Femur (tissue), 1 donor: ENCODE measurements at regions not wholly inside any gene's neighbourhood (a gene's known extent, or its start where the extent isn't known, plus 50 kb on each side); places are given as distances from the start of the nearest gene placed in this dataset.

Experiments
- DNase-seq: peaks from one replicate; pipeline ENCODE4 v3.0.0-alpha.2; 2017

DNA sequence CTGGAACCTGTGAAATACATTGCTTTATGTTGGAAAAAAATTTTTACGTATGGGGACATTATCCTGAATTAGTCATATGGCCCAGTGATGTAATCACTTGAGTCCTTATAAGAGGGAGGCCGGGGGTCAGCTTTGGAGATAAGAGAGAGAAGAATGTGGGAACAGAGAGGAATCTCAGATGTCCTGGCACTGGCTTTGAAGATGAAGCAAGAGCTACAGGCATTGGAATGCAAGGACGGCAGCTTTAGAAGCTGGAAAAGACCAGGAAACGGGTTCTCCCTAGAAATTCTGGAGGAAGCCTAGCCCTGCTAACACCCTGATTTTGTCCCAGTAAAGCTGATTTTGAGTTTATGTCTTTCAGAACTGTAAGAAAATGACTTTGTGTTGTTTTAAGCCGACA is 1129.9 kb upstream of the GYPC start:
- no peak for DNase-seq

DNA sequence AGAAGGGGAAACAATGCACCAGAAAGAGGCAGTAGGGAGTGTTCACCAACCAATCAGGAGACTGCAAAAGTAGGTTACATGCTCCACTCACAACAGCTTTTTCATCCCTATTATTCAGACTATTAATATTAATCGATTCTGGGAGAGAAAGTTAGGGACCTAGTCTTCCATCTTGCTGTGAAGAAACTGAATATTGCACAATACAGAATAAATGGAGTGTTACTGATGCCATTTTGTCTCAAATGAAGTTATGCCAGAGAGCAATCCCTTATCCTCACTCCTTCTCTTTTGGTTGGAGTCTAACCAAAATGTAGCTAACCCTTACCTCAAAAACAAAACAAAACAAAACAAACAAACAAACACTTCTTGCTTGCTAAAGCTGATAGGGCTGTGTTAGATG is 1120.9 kb upstream of the GYPC start:
- no peak for DNase-seq

DNA sequence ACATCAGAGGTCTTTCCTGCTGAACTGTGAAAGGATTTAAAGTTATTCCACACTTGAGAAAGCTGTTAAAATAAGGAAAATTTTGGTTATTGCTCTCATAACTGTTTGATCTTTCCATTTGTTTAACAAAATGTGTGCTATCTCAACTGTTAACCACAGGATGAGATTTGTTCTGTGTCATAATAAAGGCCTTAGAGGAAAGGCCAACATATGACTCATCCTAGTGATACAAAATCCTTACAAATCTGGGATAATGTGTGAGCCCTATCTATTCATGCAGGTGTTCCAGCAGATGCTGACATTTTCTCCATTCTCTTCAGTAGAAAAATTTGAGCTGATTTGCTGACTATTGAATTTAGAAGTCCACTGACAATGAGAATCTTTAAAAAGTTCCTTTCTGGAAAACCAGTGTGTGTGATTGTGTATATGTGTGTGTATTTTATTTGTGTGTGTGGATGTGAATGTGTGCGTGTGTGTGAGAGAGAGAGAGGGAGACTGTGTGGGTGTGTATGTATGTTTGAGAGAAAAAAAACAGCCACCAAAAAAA is 1111.9 kb upstream of the GYPC start:
- DNase-seq: no peak

GRCh38 chr2:125553768-125554167 is 1102.2 kb upstream of the GYPC start:
- no peak for DNase-seq

- no peak for DNase-seq
Observed at GRCh38 chr2:125554956-125555355, 1101.0 kb upstream of the GYPC start.

- DNase-seq: no peak
Observed at GRCh38 chr2:125559186-125559585, 1096.8 kb upstream of the GYPC start.

DNA sequence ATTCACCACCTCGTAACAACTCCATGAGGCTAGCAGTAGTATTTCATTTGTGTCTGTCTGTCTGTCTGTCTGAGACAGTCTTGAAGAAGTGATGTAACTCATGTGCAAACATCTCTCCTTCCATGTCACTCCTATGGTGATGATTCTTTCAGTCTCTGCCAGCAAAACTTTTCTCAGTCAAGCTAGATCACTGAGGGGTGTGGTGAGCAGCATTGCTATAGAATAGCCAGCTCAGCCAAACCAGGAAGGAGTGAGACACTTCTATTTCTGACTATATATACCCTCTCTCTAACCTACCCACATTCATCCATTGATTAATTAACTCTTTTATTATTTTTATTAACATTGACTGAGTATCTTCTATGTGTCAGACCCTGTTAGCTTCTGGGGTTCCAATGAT is 1095.1 kb upstream of the GYPC start:
- no peak for DNase-seq

GRCh38 chr2:125561302-125561701 is 1094.7 kb upstream of the GYPC start:
- no peak for DNase-seq

- DNase-seq: no peak
Observed at GRCh38 chr2:125562924-125563323, 1093.0 kb upstream of the GYPC start.

GRCh38 chr2:125564471-125564870 is 1091.5 kb upstream of the GYPC start:
- DNase-seq: no peak

DNA sequence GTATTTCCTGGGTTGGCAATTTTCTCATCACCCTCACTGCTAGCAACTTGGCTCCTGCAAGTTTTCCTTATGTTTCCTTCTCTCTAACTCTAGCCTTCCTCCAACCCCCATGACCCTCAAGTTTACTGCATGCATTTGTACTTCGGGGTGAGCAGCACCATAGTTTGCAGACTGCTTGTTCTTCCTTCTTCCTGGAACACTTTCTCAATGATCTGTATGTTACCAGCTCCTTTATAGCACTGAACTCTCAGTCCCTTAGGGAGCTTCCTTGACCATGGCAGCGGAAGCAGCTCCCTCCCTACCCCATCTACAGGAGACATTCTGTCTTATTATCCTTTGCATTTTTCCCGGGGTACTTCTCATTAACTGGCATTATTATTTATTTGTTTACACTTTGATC is 1089.5 kb upstream of the GYPC start:
- no peak for DNase-seq

DNA sequence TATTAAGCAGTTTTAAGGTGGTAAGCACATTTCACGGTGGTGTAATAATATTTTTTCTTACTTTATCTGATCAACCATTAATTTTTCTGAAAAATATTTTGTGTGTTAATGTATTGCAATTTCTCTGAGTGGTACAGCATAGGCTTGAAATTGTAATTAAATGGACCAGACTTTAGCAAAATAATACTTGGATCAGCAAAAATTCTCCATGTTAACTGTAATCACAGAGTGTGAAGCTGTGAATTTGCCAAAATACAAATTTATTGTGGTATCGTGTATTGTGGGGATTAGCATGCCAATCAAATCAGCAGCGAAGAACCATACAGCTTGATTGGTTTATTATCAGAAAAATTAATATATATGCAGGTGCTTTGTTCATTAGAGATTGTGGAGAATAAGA is 1088.9 kb upstream of the GYPC start:
- no peak for DNase-seq

- DNase-seq: no peak
Observed at GRCh38 chr2:125572660-125573059, 1083.3 kb upstream of the GYPC start.

- DNase-seq: no peak
Observed at GRCh38 chr2:125573432-125573831, 1082.5 kb upstream of the GYPC start.

GRCh38 chr2:125576558-125576957 is 1079.4 kb upstream of the GYPC start:
- DNase-seq: no peak

GRCh38 chr2:125581557-125581956 is 1074.4 kb upstream of the GYPC start:
- no peak for DNase-seq

DNA sequence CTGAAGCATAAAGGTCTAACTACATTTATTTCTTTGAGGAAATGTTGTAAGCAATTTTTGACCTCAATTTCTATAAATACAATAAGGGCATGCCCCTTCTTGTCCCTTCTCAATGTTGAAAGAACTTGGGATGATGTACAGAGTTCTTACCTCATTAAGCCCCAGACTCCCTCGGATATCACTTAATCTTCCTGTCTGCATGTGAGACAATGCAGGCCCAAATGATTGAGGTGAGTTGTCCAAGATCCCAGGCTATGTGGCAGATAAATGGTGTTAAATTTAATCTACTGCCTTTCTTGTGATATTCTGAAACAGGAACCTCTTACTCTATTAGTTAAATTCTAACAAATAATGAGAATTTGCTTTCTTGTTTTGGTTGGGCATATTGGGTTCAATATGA is 1073.4 kb upstream of the GYPC start:
- no peak for DNase-seq

DNA sequence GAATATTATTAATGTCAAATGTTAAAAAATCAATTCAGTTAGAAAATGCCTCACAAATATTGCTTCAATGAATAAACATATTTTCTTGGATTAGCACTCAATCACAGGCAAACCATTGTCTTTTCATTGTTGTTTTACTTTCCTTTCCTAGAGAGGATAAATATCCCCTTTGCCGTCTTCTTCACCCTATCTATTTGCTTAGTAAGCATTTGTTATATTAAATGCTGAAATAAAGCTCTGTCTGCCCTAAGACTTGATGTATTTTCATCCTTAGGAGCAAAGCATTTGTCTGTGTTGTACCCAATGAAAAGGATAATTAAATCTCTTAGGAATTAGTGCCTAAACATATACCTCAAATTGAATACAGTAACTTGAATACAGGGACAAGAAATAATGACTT is 1071.2 kb upstream of the GYPC start:
- no peak for DNase-seq

- DNase-seq: no peak
Observed at GRCh38 chr2:125588780-125589179, 1067.2 kb upstream of the GYPC start.

DNA sequence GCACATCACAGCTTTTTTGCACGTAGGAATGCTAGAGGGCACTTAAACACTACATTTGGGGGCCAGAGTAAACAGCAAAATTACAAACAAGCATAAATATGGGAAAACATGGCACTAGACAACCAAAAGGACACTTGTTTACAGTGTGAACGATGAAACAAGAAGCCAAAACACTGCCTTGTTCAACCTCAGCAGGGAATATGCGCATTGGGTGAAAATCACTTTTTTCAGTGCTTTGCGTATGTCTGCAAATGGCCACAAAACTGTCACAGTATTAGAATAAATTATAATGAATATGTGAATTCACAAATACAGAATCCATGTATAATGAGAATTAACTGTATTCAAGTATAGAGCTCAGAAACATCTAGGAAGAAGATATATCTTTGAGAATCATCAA is 1064.0 kb upstream of the GYPC start:
- DNase-seq: no peak

DNA sequence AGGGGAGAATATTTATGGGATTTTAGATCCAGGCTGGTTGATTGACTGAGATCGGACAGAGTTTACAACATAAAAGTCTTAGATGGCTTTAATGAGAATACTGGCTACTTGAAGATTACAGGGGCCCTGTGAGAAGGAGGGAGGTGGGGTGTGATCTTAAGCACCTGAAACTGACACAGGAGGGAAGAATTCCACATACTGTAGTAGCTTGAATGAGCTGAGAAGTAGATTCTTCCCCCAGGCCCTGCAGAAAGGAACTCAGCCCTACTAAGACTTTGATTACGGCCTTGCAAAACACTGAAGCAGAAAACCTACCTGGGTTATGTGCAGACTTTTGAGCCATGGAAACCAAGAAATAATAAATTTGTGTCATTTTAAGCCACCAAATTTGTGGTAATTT is 1062.9 kb upstream of the GYPC start:
- DNase-seq: no peak

GRCh38 chr2:125596612-125597011 is 1059.3 kb upstream of the GYPC start:
- DNase-seq: no peak

DNA sequence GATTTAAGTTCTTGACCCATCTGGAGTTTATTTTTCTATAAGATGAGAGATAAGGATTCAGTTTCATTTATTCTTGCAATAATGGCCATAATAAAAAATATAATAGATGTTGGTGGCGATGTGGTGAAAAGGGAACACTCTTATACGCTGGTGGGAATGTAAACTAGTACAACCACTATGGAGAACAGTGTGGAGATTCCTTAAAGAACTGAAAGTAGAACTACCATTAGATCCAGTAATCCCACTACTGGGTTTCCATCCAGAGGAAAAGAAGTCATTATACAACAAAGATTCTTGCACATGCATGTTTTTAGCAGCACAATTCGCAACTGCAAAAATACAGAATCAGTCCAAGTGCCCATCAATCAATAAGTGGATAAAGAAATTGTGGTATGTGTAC is 1040.5 kb upstream of the GYPC start:
- DNase-seq: no peak

GRCh38 chr2:125630377-125630776 is 1025.6 kb upstream of the GYPC start:
- no peak for DNase-seq

- DNase-seq: no peak
Observed at GRCh38 chr2:125634662-125635061, 1021.3 kb upstream of the GYPC start.

- DNase-seq: no peak
Observed at GRCh38 chr2:125638345-125638744, 1017.6 kb upstream of the GYPC start.
